HG02610 (cell line): ENCODE measurements at regions not wholly inside any gene's neighbourhood (a gene's known extent, or its start where the extent isn't known, plus 50 kb on each side); places are given as distances from the start of the nearest gene placed in this dataset.

ENCODE experiments used
- ATAC-seq: cut with Tn5 transposase; IDR thresholded peaks from one replicate; pipeline ENCODE4 v1.9.1; 2021; ENCODE audit warnings: mild to moderate bottlenecking, moderate library complexity; ENCODE audit not compliant: unreplicated experiment

DNA sequence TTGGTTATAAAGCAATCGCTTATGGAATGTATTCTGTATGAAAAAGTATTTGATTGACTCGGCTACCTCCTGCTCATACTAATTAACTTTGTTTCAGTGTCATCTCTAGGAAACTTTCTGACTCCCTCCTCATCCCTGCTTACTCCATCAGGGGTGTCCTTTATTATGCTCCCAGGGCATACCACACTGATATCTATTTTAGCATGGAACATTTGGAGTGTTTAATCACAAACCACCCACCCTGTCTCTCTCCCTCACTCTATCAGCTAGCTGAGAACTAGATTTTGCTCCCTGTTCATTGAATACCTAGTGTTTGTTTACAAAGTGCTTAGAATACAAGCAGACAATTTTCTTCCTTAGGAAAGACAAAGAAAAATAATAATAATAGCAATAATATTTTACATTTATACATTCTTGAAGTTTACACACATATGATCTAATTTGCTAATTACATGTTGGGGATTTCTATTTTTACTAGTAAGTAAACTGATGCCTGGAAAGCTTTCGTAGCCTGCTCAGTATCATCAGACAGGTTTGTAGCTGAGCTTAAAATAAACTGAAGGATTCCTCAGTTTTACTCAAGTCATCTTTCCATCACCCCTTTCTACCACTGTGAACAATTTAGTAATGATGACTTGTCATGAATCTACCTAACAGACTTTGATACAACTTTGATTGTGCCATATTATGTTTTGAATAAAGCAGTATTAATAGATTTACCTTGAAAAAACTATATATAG, 811.4 kb upstream of the HS3ST1 start:
- no peak for ATAC-seq

DNA sequence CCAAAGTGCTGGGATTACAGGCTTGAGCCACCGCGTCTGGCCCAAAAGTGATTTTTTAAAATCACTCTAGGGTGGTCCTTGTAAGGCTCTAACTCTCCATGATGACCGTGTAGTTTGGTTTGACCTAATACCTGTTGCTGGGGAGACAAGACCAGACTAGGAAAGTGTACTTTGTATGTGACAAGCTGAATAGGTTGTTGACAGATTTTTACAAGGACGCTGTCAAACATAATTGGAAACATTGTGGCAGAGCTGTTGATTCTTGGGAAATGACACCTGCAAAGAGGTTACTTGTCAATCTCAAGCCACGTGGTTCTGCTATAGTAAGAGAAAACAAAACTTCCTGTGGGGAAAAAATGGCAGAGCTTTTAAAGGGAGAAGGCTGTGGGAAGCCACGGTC, 802.4 kb upstream of the HS3ST1 start:
- no peak for ATAC-seq

DNA sequence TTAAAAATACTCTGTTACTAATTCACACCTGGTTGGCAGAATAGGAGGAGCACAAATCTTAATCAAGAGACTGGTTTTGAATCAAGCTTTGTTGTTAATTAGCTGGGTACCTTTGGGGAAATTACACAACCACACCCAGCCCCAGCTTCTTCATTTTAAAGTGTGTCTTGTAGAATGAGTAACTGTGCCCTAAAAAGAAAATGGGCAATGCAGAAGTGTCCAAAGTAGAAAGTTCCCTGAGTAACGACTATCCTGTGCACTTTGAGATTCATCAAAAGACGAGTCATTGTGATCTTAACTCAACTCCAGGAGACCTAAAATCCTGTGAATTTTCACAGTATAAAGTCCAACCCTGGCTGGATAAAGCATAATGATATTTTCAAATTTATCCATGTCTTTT, 792.3 kb upstream of the HS3ST1 start:
- ATAC-seq = no peak

DNA sequence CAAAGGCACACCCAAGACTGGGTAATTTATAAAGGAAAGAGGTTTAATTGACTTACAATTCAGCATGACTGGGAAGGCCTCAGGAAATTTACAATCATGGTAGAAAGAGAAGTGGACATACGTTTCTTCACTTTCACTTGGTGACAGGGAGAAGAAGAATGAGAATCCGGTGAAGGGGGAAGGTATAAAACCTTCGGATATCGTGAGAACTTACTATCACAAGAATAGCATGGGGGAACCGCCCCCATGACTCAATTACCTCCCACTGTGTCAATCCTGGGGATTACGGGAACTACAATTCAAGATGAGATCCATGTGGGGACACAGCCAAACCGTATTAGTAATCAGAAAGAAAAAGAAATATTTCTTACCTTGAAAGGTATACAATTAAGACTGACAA, 782.9 kb upstream of the HS3ST1 start:
- no peak for ATAC-seq

DNA sequence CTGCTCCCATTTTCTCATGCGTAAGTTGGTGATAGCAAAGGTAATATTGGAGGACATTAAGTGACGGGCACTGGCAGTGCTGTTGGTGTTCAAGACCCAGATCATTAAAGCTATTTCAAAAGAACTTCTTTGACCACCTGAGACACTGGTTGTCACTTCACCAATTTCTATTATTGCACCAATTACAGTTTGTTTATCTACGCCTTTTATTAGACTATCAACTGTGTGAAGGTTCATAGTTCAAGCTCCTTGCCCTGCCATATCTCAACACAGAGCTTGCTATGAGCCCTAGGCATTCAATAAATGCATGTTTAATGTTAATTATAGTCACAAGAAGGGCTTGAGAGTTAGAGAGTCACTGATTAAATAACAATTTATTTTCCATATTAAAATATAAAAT, 778.7 kb upstream of the HS3ST1 start:
- no peak for ATAC-seq

DNA sequence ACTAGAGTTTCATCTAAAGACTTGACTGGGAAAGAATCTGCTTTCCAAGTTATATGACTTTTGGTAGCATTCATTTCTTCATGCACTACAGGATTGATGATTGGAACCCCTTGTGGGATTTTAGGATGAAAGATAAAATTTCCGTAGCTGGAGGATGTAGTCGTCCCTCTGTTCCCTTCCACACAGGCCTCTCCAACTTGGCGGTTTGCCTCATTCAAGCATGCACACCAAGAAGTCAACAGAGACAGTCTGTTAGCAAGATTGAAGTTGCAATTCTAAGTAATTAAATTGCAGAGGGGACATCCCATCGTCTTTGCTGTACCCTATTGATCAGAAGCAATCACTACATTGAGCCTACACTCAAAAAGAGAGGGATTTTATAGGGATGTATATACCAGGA, 777.4 kb upstream of the HS3ST1 start:
- ATAC-seq = no peak

GRCh38 chr4:12203945-12204344, 775.3 kb upstream of the HS3ST1 start:
- ATAC-seq = no peak

- no peak for ATAC-seq
These were observed 771.5 kb upstream of the HS3ST1 start for GRCh38 chr4:12200226-12200625.

- ATAC-seq = no peak
These were observed 757.8 kb upstream of the HS3ST1 start for GRCh38 chr4:12186526-12186925.

DNA sequence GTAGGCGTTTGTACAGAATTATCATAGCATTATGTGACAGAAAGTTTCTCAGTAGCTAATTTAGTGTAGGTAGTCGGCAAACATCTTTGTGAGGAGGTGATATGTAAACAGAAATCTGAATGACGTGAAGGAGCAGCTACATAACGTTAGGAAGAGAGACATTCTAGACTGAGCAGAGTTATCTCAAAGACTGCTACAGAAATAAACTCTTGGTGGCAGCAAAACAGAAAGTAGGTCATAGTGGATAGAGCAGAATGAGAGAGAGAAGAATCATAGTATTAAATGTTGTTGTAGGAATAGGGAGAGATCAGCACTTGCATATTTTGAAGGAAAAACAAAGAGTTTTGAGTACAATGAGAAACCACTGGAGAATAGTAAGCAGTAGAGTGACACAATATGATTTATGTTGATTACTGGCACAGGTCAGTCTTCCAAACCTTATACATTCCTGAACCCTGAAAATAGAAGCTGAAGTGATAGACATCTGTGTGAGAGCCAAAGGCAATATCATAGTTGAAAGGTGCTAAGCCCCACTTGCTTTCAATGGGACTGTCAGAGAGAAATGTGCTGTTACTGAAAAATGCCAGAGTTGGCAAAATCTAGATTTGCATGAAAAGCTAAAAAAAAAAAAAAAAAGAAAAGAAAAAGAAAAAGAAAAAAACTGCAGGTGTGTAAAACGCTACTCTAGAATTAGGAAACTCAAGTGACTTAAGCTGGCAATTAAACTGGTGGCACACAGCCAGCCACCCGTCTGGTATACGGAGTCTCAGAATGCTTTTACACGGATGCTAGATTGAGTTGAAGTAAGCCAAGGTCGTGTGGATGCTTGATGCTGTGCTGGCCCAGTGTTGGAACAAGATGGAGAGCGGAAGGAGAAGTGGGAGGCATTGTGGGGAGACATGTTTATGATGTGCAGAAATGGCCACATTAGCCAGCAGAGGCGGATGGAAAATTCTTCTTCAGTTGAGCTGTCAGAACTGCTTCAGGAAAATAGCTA, 750.2 kb upstream of the HS3ST1 start:
- ATAC-seq = no peak

GRCh38 chr4:12177416-12177815, 748.7 kb upstream of the HS3ST1 start:
- no peak for ATAC-seq

- no peak for ATAC-seq
These were observed 744.8 kb upstream of the HS3ST1 start for GRCh38 chr4:12173496-12173895.

DNA sequence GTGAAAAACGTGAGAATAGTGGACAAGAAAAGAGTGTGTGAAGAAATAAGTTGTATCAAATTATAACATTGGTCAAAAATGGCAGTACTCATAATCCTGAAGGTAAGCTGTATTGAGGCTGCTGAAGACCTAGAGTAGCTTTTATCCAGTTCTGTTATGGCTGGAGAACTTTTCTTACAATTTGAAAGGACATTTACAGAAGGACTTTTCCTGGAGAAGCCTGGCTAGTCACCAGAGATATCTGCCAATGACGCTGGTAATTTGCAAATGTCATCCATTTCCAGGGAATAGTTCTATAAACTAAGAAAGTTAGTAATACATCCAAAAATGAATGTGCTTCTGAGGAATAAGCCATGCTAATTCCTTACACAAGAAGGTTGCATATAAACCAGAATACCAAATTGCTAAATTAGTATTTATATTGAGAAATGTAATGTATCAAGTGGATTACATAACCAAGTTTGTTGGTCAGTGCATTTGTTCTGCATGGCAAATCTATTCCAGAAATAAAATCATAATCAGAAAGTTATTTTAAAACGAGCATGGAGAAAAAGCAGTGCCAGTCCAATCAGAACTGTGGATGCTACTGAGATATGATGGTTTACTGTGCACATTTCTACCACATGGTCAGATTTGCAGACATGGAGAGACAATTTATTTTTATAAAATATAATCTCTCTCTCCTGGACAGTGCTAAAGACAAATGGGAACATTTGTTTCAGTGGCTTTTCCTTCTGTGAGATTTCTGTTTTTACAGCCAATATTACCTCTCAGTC, 743.7 kb upstream of the HS3ST1 start:
- no peak for ATAC-seq

GRCh38 chr4:12170308-12170707, 741.6 kb upstream of the HS3ST1 start:
- no peak for ATAC-seq

- ATAC-seq = no peak
These were observed 736.9 kb upstream of the HS3ST1 start for GRCh38 chr4:12165616-12166015.

- no peak for ATAC-seq
These were observed 717.6 kb upstream of the HS3ST1 start for GRCh38 chr4:12146339-12146738.

DNA sequence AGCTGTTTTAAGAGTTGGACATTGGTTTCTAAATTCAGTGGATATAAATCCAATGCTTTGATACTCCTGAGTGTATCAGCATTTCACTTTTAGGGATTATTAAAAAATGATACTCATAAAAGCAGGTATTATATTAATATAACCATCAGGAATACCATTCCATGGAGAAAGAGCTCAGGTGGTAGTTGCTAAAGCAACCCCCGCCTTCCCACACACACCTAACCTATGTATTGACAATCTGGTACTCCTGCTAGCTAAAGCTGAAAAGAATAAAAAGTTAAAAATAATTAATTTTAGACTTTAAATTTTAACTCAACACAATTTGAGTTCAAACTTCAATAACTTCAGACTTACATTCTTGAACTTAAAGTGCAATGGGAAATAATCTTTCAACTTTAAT, 717.1 kb upstream of the HS3ST1 start:
- ATAC-seq = no peak

GRCh38 chr4:12145106-12145505, 716.4 kb upstream of the HS3ST1 start:
- ATAC-seq = no peak

DNA sequence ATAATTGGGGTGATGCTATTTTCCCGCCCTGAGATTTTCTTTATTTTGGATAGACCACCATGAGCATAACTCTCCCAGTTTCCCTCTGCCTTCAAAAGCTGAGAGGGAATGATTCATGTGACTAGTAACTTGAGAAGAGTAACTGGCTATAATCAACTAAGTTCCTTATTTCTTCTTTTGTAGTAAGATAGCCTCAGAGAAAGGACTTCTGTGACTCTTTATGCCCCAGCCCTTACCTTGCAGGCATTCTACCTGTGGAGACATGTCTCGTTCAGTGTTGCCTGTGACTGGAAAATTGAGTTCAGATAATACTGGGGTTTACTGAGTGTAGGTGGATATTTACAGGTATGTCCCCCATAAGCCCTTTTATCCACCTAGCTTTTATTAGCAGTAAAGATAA, 715.4 kb upstream of the HS3ST1 start:
- ATAC-seq = no peak

- no peak for ATAC-seq
These were observed 712.2 kb upstream of the HS3ST1 start for GRCh38 chr4:12140864-12141263.

DNA sequence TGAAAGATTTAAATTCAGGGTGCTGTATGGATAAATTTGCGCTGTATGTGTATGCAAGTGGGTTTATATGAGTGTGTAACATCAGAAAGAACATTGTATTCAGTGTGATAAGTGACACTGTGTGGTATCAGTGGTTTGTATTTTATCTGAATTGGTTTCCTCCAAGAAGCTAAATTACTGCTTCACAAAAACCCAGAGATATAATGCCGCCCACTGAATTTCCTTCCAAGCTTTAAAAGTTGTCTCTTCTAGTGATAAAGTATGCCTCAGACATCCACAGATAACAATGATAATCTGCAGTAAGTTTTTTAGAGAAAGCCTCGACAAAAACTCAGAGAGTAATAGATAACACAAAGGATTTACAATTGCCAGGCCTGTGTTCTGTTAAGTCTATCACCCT, 710.6 kb upstream of the HS3ST1 start:
- no peak for ATAC-seq
